GM13977 (cell line): ENCODE measurements at regions not wholly inside any gene's neighbourhood (a gene's known extent, or its start where the extent isn't known, plus 50 kb on each side); places are given as distances from the start of the nearest gene placed in this dataset.

Experiments used
- DNase-seq: peaks from one replicate; pipeline ENCODE4 v3.0.0; 2012; ENCODE audit warnings: low spot score
- CTCF ChIP-seq: IDR thresholded peaks from 2 replicates; pipeline ENCODE4 v1.5.1; 2012; ENCODE audit warnings: mild to moderate bottlenecking, control low read depth; ENCODE audit not compliant: insufficient read depth; ENCODE audit errors: extremely low read depth, missing control alignments
- in situ Hi-C: fragments of 300-500 bp; cut with MboI; formaldehyde crosslinking; loops from one replicate; pipeline ENCODE4 v1.12.0; 2022; ENCODE audit warnings: low sequenced_read_pairs, low pct_unique_long_range_greater_than_20kb, mixed read lengths, inconsistent platforms; ENCODE audit not compliant: unreplicated experiment

DNA sequence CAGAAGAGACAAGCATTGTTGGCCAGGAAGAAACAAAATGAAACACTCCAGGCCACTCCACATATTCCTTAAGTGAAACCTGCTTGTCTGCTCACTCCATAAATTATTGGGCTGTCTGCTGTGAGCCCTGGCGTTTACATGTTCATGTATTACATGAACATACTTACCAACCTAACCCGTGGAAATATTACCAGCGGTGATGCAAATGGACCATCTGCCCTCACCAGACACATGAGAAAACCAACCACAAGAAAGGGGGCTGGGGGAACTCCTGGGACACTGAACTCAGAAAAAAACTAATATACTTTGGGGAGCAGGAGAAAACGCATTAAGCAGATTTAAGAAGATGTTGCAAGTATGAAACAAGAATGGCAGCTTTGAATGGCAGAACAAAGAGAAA, 731.2 kb upstream of the IGFBP3 start:
- in situ Hi-C loops, result no loop called here
- TF ChIP-seq CTCF, result no peak
- DNase-seq, result no peak

DNA sequence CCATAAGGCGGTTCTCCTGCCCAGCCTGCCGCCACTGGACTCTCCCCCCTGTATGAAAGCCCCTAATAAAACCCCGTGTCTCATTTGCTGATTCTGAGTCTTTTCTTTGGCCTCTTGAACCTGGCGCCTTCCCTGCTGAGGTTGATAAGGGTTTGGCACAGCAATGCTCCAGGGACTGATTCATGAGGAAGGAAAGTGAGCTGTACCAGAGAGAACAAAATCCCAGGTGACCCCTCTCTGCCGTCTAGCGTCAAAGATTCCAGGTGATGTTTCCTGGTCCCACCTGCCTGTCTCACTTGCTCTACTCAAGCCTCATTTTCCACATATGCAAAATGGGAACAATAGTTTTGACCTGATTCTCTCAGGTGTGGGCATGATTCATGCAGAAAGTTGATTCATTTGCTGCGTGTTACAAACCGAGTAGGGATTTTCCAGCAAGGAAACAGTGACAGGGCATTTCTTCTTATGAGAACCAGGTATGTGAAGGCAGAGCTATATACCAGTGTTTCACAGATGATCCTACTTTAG, 730.6 kb upstream of the IGFBP3 start:
- in situ Hi-C loops, result no loop called here
- no peak for DNase-seq
- no peak for TF ChIP-seq CTCF

- TF ChIP-seq CTCF, result no peak
- in situ Hi-C loops, result no loop called here
- no peak for DNase-seq
Measured at GRCh38 chr7:46651070-46651469, 730.0 kb upstream of the IGFBP3 start.

DNA sequence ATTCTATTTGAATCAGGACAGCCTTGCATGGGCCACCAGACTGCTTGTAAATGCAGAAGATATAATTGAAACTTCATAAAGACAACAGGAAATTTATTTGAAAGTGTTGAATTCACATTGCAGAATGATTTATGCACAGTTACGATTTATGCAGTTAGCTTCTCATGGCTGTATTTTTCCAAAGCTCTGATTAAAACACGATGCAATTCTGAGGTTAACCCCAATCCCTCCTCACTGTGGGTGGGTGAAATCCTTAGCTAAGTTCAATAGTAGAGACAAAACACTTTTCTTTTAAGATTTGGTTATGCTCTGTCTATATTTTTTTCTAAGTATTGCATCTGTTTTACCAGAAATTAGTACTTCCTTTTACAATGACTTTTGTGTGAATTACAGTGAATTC, 728.8 kb upstream of the IGFBP3 start:
- DNase-seq, result no peak
- in situ Hi-C loops, result no loop called here
- no peak for TF ChIP-seq CTCF

DNA sequence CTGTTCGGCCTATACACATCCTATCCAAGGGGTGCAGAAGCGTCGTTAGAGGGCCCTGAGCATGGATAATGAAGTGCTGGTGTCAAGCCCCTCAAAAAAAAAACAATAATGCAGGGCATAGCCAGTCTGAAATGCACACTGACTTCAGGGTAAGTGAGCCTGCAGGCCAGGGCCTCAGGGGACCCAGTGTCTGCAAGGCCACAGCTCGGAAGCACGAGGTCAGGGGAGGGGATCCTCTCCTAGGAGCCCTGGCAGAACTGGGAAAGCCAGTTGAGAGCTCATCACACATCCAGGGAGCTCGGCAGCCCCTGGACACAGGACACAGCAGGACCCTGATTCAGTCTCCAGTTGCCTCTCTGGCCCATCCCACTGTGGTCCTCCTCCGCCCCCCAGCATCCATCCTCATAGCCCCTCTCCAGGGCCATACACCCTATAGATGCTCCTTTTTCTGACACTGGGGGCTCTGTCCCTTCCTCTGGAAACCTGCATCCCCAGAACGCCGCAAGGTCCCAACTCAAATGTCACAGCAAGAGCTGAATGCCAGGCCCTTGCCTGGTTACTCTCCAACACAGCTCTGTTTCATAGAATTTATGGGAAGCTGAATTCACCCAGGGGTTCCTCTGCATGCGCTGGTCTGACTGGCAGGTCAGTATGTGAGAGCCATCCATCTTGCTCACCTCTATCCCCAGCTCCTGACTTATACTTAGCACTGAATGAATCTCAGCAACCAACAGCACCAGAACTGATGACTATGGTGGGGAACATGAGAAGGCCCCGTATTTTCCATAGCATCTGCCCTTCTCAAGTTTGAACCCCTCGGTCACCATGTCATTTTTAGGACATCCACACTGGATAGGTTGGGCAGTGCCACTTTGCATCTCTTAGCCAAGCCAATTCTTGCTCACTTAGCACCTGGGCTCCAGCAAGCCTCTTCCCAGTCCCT, 717.0 kb upstream of the IGFBP3 start:
- TF ChIP-seq CTCF, result no peak
- in situ Hi-C loops, result no loop called here
- no peak for DNase-seq

DNA sequence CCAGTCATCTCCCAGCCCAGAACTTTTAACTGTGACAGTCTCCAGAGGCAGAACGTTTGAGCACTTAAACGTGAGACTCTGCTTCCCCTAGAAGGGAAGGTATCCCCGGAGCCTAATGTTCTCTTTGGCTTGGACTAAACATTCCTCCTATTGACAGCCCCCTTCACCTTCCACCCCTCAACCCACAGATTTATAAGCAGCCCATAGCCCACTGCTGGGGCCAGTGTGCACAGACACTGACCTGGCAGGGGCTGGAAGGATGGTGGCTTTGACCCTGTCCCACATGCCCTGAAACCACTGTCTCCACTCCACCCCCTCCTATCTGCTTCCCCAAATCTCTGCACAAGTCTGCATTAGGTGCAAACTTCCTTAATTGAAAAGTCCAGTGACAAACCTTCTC, 715.0 kb upstream of the IGFBP3 start:
- DNase-seq, result no peak
- in situ Hi-C loops, result no loop called here
- no peak for TF ChIP-seq CTCF
